Testis (tissue), 2 donors: ENCODE measurements at regions not wholly inside any gene's neighbourhood (a gene's known extent, or its start where the extent isn't known, plus 50 kb on each side); places are given as distances from the start of the nearest gene placed in this dataset.
"Not testable (repeated sequence)": the region's sequence is repeated elsewhere in the genome, so short reads cannot be mapped to it uniquely, and the experiment has no call there.

Experiments used
- POLR2A ChIP-seq: fragments of 450-650 bp; IDR thresholded peaks from one replicate; pipeline ENCODE4 v1.6.1; 2017; ENCODE audit warnings: antibody characterized with exemption, mild to moderate bottlenecking, moderate library complexity
- TF ChIP-seq, protein P1 (sequence below), 3 experiments: fragments of 450-650 bp in 2 of 3; fragments of 200-600 bp in 1 of 3; sonication (generic) in 1 of 3; IDR thresholded peaks; one replicate each; pipeline ENCODE4 v1.5.1; 2016 to 2019; ENCODE audit warnings: antibody characterized with exemption in 3 of 3, mild to moderate bottlenecking in 2 of 3, moderate library complexity in 1 of 3

DNA sequence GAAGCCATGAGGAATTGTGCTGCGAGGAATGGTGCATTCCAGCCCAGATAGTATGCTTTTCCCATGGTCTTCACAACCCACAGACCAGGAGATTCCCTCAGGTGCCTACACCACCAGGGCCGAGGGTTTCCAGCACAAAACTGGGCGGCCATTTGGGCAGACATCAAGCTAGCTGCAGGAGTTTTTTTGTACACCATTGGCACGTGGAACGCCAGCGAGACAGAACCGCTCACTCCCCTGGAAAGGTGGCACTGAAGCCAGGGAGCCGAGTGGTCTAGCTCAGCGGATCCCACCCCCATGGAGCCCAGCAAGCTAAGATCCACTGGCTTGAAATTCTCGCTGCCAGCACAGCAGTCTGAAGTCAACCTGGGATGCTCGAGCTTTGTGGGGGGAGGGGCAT is 228.6 kb upstream of the SLC30A5 start:
- TF ChIP-seq, protein P1, sequence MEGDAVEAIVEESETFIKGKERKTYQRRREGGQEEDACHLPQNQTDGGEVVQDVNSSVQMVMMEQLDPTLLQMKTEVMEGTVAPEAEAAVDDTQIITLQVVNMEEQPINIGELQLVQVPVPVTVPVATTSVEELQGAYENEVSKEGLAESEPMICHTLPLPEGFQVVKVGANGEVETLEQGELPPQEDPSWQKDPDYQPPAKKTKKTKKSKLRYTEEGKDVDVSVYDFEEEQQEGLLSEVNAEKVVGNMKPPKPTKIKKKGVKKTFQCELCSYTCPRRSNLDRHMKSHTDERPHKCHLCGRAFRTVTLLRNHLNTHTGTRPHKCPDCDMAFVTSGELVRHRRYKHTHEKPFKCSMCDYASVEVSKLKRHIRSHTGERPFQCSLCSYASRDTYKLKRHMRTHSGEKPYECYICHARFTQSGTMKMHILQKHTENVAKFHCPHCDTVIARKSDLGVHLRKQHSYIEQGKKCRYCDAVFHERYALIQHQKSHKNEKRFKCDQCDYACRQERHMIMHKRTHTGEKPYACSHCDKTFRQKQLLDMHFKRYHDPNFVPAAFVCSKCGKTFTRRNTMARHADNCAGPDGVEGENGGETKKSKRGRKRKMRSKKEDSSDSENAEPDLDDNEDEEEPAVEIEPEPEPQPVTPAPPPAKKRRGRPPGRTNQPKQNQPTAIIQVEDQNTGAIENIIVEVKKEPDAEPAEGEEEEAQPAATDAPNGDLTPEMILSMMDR (IDR thresholded peaks at IDR 0.05): not testable (repeated sequence)
- not testable (repeated sequence) for TF ChIP-seq POLR2A
